ENCODE measurements at regions not wholly inside any gene's neighbourhood (a gene's known extent, or its start where the extent isn't known, plus 50 kb on each side); places are given as distances from the start of the nearest gene placed in this dataset.
"Not testable (repeated sequence)": the region's sequence is repeated elsewhere in the genome, so short reads cannot be mapped to it uniquely, and the experiment has no call there.

DNA sequence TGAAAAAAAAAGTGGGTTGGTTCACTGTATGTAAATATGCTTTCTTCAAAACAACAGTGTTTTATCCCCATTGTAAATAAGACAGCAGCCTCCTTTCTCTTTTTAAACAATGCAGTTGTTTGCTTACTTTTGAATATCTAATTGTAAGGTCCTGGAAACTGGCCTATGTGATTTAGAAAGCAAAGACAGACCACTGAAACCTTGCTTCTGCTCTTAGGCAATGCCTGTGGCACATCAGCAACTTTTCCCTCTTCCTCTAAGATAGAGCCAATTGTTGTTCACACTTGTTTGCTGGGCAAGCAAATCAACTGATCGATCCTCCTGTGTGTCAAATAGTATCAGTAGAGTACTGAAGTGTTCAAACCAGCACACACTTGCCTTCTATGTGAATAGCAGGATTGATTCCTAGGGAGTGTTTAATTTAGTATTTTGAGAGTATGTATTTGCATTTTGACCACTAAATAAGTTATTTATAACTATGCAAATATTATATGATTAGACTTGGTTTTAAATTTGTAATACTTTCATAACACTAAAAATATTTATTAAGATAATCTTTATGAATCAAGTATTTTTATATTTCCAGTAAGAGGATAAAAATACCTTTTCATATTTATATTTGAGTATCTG, 55.4 kb upstream of the GRPR start:
- DNase-seq: no peak

DNA sequence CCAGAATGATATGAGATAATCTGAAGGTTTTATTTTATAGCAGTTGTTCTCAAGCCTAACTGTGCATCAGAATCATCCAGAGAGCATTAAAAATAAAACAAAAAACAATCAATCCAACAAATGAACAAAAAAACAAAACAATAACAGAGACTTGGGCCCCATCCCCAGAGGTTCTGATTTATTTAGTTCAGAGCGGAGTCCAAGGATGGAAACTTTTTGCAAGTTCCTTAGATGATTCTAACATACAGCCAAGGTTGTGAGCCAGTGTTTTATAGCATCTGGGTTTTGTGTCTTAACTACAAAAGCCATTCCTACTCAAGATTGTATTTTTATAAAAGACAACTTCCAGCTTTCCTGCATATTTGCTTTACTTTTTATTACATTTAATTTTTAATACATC, 59.4 kb upstream of the GRPR start:
- no peak for DNase-seq

DNA sequence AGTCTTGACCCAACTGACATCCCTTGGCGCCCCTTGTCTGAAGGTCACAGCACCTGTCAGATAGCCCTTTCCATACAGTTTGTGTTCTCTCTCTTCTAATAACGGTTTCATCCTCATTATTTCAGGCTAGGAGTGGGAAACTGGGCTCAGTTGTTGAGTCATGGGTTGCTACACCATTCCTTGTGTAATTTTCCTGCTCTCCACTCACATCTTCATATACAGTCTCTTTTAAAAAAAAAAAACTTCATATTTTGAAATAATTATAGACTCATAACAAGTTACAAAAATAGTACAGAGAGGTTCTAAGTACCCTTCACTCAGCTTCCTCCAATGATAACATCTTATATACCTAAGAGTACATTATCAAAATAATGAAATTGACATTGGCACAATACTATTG, 60.2 kb upstream of the GRPR start:
- DNase-seq: no peak

DNA sequence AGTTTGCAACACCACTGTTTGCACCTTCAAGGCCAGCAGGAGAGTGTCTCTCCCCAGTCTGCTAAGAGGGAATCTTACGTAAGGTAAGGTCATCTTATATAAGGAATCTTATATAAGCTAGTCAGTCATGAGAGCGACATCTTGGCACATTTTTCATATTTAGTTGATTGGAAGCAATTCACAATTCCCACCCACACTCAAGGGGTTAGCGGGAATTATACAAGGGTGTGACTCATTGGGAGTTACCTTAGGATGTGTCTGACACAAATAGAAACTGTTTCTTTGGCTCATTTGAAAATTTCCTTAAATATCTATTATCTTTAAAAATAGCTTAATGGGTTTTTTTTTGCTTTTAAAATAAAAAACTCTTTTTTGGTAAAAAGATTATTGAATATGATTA, 62.1 kb upstream of the GRPR start:
- DNase-seq: no peak

DNA sequence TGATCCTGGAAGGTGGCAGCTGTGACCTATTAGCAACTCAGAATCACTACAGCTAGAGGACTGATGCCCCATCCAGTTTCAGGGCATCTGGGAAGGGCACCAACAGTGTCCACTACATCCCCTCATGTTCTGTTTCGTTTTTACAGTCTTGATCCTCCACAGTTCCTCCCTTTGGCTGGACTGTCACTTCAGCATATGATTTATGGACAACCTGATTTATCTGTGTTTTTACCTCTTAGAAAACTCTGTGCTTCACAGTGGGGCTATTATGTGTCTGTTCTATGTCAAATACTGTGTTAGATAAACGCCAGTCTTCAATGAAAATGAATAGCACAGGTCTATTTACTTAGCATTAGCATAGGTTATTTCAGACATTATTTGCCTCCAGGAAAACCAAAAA, 63.1 kb upstream of the GRPR start:
- DNase-seq: no peak

DNA sequence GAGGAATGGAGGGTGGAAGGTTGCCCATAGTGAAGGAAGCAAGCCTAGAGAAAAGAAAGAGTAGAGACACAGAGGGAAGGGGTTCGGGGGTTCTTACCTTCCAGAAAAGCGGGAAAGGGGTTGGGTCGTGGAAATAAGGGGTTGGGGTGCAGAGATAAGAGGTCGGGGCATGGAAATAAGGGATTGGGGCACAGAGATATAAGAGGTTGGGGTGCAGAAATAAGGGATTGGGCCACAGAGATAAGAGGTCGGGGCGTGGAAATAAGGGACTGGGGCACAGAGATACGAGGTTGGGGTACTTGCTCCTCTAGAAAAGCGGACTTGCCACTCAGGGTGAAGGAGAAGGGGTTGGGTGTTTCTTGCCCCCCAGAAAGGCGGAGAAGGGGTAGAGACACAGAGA, 74.2 kb upstream of the GRPR start:
- DNase-seq: not testable (repeated sequence)

DNA sequence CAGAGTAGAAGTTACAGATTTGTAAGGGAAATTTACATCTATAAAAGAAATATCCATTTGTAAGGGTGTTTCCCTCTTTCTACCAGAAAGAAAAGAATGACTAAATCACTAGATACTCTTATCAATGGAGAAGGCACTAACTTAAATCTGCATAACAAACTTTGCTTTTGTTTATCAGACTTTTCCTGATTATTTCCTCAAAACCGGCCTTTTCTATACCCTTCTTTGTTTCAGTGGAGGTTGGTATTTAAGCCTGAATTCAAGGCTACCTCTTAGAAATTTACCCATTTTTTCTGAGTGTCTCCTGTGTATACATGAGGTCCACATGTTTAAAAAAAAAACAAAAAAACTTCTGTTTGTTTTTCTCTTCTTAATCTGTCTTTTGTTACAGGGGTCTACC, 80.4 kb upstream of the GRPR start:
- DNase-seq: no peak

- DNase-seq: no peak
These were observed 83.5 kb upstream of the GRPR start for GRCh38 chrX:16039834-16040233.

GRCh38 chrX:16039363-16039762, 84.0 kb upstream of the GRPR start:
- no peak for DNase-seq

- DNase-seq: peak; percentile 1
These were observed 90.0 kb upstream of the GRPR start for GRCh38 chrX:16033331-16033730.

- DNase-seq: no peak
These were observed 94.8 kb upstream of the GRPR start for GRCh38 chrX:16028576-16028975.

DNA sequence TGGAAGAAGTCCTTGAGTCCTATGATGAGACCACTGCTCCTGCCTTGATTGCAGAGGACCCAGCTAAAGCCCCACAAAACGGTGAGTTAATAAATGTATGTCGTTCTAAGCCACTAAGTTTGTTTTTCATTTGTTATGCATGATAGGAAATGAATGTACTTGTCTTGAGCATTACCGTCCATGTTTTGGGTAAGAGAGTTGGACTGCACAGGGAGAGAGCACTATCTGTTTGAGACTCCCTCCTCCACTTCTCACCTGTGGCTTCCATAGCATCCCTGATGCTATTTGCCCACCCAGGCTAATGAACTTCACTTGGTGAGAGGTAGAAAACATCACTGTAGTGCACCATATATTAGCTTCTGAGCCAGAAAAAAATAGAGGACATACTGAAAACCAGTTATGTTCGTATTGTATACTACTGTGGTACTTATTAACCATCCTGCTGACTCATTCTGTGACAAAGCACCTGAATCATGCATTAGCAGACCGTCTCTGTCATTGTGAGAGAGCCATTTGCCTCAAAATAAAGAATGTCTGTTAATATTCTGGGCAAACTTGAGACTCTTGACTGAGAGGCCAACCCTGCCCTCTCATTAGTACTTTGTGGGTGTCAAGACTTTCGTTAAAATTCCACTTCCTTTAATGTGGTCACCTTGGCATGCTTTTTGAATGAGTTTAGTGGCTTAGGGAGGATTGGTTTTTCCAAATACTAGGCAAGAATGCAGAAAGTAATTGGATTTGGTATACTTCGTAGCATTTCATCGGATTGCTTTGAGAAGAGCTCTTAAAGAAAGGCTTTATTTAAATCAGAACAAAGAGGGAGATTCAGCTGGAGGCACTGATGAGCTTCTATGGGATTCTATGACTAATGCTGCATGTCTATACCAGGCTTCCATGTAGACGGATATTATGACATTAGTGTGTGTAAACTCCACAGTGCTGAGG, 99.3 kb upstream of the GRPR start:
- DNase-seq: peak; percentile 27

GRCh38 chrX:16022580-16023200, 100.7 kb upstream of the GRPR start:
- DNase-seq: peak; percentile 45

DNA sequence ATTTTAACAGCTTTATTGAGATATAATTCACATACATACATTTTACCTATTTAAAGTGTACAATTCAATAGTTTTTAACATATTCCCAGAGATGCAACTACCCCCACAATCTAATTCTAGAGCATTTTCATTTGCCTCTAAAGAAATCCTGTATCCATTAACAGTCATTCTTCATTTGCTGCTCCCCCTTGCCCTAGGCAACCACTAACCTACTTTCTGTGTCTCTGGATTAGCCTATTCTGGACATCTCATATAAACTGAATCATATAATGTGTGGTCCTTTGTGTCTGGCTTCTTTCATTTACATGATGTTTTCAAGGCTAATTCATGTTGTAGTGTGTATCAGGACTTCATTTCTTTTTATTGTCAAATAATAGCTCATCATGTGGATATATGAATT, 105.1 kb upstream of the GRPR start:
- no peak for DNase-seq

DNA sequence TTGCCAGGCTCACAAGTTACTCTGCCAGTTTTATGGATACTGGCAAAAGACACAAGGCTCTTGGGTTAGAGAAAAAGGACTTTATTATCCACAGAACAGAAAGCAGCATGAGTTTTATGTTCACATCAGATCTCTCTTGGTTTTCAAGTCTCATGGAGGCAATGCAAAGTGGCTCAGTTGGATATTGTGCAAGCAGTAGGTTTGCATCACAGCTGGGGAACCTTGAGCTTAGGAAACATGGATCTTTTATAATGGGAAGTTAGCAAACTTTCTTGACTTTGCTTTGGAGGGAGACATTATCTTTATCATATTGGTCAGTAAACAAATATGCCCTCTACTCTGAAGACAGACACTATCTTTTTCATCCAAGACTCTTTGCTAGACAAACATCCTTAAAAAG, 109.2 kb upstream of the GRPR start:
- DNase-seq: no peak

GRCh38 chrX:16012250-16012649, 111.1 kb upstream of the GRPR start:
- DNase-seq: no peak

DNA sequence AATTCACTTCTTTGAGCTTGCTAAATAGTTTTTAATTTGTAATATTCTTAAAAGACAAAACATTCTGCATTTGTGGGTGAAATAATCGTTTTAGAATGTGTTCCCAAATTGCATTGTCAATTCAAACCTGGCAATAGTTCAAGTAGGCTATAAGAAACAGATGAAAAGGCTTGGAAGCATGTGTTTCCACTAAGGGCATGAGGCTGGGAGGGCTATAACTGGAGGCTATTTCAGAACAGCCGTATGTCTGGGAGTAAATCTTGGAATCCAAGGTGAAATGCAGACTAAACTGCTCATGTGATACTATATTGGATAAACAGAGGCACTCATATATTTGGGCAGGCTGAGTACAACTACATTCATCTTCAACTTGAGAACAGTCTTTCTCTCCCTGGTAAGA, 117.4 kb upstream of the GRPR start:
- DNase-seq: no peak

DNA sequence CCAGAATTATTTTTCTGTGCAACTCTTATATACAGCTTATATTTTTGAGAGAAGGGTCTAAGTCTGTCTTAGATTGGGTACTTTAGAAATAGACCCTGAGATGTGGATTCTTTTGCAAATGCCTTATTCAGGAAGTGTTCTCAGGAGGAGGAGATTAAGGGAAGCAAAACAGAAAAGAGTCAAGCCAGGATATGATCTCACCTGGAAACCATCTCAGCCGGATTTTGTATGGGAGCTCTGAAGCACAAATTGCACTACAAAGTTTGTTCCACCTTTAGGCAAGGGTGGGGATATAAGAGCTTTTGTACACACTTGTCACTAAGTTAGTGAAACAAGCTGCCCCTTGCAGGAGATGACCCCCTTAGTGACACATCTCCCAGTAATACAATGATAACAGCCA, 121.2 kb upstream of the GRPR start:
- no peak for DNase-seq

DNA sequence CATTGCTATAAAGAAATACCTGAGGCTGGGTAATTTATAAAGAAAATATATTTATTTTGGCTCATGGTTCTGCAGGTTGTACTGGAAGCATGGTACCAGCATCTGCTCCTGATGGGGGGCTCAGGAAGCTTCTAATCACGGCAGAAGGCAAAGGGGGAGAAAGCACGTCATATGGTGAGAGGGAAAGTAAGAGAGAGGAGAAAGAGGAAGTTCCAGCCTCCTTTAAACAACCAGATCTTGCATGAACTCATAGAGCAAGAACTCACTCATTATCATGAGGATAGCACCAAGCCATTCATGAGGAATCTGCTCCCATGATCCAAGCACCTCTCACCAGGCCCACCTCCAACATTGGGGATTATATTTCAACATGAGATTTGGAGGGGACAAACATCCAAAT, 125.0 kb upstream of the GRPR start:
- DNase-seq: no peak

DNA sequence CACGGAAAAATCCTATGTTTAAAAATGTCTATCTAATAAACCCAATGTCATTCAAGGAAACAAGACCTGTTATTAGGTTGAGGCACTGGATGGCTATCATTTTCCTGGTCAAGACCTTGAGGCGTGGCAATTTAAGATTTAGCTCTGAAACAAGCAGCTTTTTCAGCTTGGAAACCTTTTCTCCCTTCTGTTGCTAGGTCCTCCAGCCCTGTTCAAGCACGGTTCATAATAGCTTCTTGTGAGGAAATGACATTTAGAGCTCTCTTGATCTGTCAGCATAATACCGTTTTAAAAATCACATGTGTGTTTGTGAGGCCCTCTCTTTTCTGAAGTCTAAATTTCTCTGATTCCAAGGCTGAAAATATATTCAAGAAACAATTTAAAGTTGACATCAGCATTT, 133.6 kb upstream of the GRPR start:
- no peak for DNase-seq

GRCh38 chrX:15988661-15989603, 134.3 kb upstream of the AP1S2 start:
- DNase-seq: peak; percentile 54

DNA sequence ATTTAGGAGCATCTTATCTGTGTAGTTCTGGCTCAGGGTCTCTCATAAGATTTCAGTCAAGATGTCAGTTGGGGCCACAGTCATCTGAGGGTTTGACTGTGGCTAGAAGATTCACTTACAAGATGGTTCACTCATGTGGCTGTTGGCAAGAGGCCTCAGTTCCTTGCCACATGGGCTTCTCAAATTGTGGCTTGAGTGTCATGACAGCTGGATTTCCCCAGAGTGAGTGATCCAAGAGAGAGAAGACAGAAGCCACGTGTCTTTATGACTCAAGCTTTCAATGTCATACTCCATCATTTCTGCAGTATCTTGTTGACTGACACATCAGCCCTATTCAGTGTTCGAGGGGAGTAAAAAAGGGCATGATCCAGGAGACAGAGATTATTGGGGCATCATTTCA, 131.3 kb upstream of the AP1S2 start:
- DNase-seq: no peak

DNA sequence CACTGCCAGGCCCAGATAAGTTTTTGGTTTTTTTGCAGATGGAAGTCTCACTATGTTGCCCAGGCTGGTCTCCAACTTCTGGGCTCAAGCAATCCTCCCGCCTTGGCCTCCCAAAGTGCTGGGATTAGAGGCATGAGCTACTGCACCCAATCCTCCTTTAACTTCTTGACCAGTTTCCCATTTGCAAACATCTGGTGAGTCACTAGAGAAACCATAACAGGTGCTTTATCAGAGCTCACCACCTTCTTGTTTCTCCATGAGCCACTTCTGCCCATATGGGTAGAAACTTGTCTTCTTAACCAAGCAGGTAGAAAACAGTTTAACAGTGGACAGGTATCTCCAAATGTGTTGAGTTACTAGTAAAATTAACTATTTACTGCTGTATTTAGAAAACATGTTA, 128.4 kb upstream of the AP1S2 start:
- no peak for DNase-seq
